ENCODE measurements at regions not wholly inside any gene's neighbourhood (a gene's known extent, or its start where the extent isn't known, plus 50 kb on each side); places are given as distances from the start of the nearest gene placed in this dataset.

DNA sequence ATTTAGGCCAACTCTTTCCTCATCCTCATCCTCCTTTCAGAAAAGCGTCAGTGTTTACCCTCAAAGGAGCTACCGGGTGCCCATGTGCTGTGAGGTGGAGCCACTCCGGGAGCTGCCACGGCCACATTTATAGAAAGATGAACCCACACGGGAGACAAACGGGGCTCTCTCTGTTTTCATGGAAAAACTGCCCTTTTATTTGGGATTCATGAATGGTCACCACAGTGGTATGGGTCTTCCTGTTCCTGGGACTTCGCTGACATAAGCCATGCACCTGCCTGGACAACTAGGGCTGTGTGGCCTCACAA lies 224.2 kb downstream of the ZIC5 start:
- ATAC-seq (no peak), DNase-seq (no peak)
- TF ChIP-seq, protein P1, sequence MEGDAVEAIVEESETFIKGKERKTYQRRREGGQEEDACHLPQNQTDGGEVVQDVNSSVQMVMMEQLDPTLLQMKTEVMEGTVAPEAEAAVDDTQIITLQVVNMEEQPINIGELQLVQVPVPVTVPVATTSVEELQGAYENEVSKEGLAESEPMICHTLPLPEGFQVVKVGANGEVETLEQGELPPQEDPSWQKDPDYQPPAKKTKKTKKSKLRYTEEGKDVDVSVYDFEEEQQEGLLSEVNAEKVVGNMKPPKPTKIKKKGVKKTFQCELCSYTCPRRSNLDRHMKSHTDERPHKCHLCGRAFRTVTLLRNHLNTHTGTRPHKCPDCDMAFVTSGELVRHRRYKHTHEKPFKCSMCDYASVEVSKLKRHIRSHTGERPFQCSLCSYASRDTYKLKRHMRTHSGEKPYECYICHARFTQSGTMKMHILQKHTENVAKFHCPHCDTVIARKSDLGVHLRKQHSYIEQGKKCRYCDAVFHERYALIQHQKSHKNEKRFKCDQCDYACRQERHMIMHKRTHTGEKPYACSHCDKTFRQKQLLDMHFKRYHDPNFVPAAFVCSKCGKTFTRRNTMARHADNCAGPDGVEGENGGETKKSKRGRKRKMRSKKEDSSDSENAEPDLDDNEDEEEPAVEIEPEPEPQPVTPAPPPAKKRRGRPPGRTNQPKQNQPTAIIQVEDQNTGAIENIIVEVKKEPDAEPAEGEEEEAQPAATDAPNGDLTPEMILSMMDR (IDR thresholded peaks at IDR 0.05) = no peak
- Histone ChIP-seq H3K4me3 (no peak overlapping the region), H3K4me1 (no peaks in the 10 kb centered on the region), H3K27me3 (no peaks in the 10 kb centered on the region), H3K36me3 (no peaks in the 10 kb centered on the region), H3K27ac (no peak overlapping the region), H3K9me3 (peaks cover 0 to 3% of the 10 kb centered on the region in 2 donors)
- intact Hi-C loops (cut with DNase I) = no loop called here

DNA sequence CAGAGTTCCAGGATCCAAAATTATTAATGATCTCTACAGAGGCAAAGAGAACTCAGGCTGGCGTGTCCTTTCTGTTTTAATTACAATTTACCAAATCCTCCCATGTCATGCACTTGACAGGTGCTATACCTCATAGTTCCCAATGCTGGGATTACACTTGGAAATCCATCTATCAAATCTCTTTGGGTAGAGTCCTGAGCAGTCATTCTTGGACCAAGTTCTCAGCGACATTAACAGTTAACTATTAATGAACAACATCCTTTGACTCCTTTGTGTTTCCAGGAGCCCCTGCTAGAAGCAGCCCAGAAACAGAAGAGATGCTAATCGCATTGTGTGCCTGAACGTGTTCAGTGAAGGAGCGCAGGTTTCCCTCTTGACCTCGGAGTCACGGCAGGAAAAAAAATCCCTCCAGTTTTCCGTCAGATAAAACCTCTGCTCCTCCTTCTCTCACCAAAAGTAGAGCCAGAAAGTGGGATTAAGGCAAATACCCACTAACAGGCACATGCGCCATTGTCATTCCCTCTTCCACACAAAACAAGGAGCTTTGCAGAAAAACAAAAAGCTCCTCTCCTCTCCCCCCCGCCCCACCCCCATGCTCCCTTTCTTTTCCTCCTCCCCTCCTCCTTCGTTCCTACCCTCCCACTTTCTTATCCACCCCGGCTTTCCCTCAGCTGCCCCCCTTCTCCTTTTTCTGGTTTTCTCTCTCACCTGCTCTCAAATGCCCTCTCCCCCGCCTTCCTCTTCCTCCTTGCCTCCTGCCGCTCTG lies 224.7 kb downstream of the ZIC5 start:
- DNase-seq = no peak
- Histone ChIP-seq H3K4me1 (no peaks in the 10 kb centered on the region), H3K27ac (no peak overlapping the region), H3K36me3 (no peaks in the 10 kb centered on the region), H3K27me3 (no peaks in the 10 kb centered on the region), H3K4me3 (no peak overlapping the region), H3K9me3 (peaks cover 0 to 3% of the 10 kb centered on the region in 2 donors)
- intact Hi-C loops (cut with DNase I) = no loop called here
- ATAC-seq = no peak
- TF ChIP-seq, protein P1 (IDR thresholded peaks at IDR 0.05) = no peak

DNA sequence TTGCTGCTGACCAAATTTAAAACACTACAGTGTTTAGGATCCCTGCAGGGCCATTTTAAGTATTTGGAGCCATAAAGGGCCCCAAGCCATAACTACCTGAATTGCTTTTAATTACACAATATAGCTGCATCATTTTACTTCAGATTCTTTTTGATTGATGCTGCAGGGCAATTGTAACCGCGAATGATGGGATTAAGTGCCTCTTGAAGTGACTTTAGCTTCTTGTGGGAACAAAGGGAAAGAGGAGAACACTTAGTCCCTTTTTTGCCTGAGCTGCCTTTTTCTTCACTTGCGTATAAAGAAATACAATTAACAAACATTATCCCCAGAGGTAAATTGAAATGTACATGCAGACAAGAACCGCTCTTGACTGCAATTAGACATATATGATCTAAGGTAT lies 228.5 kb downstream of the ZIC5 start:
- Histone ChIP-seq H3K9me3 (no peaks in the 10 kb centered on the region), H3K4me3 (no peak overlapping the region), H3K27ac (no peak overlapping the region), H3K27me3 (no peaks in the 10 kb centered on the region), H3K4me1 (no peaks in the 10 kb centered on the region), H3K36me3 (no peaks in the 10 kb centered on the region)
- ATAC-seq = no peak
- DNase-seq = no peak
- intact Hi-C loops (cut with DNase I) = no loop called here
- TF ChIP-seq, protein P1 (IDR thresholded peaks at IDR 0.05) = no peak

DNA sequence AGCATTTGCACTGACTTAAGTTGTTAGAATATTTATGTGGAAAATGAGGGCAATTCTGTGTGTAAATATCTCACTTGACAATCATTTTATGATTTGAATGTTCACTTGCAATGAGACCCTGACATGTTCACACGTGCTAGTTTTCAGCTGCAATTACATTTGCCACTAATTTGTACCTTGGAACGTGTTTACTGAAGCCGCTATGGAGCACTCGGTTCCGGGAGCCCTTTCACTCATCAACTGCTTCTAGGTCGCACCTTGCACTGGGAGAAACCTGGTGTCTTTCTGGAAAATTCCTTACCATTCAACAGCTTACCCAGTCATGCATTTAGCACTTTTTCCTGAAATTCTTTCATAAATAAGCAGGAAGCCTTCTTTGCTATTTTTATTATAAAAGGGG lies 229.6 kb downstream of the ZIC5 start:
- no peaks in the 10 kb centered on the region for H3K27me3 ChIP-seq
- H3K36me3 ChIP-seq = no peaks in the 10 kb centered on the region
- no peak for DNase-seq
- TF ChIP-seq, protein P1 (IDR thresholded peaks at IDR 0.05) = no peak
- H3K27ac ChIP-seq = no peak overlapping the region
- no peaks in the 10 kb centered on the region for H3K4me1 ChIP-seq
- no peak overlapping the region for H3K4me3 ChIP-seq
- H3K9me3 ChIP-seq = no peaks in the 10 kb centered on the region
- intact Hi-C loops (cut with DNase I) = no loop called here
- ATAC-seq = no peak

GRCh38 chr13:99740251-99740979 lies 231.2 kb downstream of the ZIC5 start:
- H3K9me3 ChIP-seq = no peaks in the 10 kb centered on the region
- no peak overlapping the region for H3K4me3 ChIP-seq
- intact Hi-C loops (cut with DNase I) = no loop called here
- H3K27ac ChIP-seq = no peak overlapping the region
- no peaks in the 10 kb centered on the region for H3K36me3 ChIP-seq
- no peaks in the 10 kb centered on the region for H3K27me3 ChIP-seq
- no peaks in the 10 kb centered on the region for H3K4me1 ChIP-seq
- no peak for ATAC-seq
- no peak for DNase-seq
- TF ChIP-seq, protein P1 (IDR thresholded peaks at IDR 0.05) = no peak

Measured in left lung (tissue), 4 donors.